ENCODE measurements at regions not wholly inside any gene's neighbourhood (a gene's known extent, or its start where the extent isn't known, plus 50 kb on each side); places are given as distances from the start of the nearest gene placed in this dataset.

GRCh38 chr13:34435338-34435737, 506.7 kb upstream of the NBEA start:
- Histone ChIP-seq H3K27me3 (ENCODE audit: insufficient read depth, low read length) (no peaks in the 10 kb centered on the region), H2AFZ (ENCODE audit: low read depth, low read length) (no peak overlapping the region), H3K36me3 (ENCODE audit: insufficient read depth, low read length) (no peaks in the 10 kb centered on the region), H3K4me1 (ENCODE audit: insufficient read depth, low read length) (no peaks in the 10 kb centered on the region), H3K9me3 (ENCODE audit: low read length) (no peaks in the 10 kb centered on the region), H3K4me3 (ENCODE audit: low read length) (no peak overlapping the region)

GRCh38 chr13:34437873-34438272, 504.2 kb upstream of the NBEA start:
- no peaks in the 10 kb centered on the region for H3K9me3 ChIP-seq (ENCODE audit: low read length)
- H3K4me1 ChIP-seq (ENCODE audit: insufficient read depth, low read length) = no peaks in the 10 kb centered on the region
- H3K27me3 ChIP-seq (ENCODE audit: insufficient read depth, low read length) = no peaks in the 10 kb centered on the region
- H3K4me3 ChIP-seq (ENCODE audit: low read length) = no peak overlapping the region
- no peaks in the 10 kb centered on the region for H3K36me3 ChIP-seq (ENCODE audit: insufficient read depth, low read length)
- H2AFZ ChIP-seq (ENCODE audit: low read depth, low read length) = no peak overlapping the region

GRCh38 chr13:34452831-34453230, 489.2 kb upstream of the NBEA start:
- no peaks in the 10 kb centered on the region for H3K9me3 ChIP-seq (ENCODE audit: low read length)
- H3K4me3 ChIP-seq (ENCODE audit: low read length) = no peak overlapping the region
- H3K36me3 ChIP-seq (ENCODE audit: insufficient read depth, low read length) = no peaks in the 10 kb centered on the region
- H2AFZ ChIP-seq (ENCODE audit: low read depth, low read length) = no peak overlapping the region
- no peaks in the 10 kb centered on the region for H3K27me3 ChIP-seq (ENCODE audit: insufficient read depth, low read length)
- H3K4me1 ChIP-seq (ENCODE audit: insufficient read depth, low read length) = no peaks in the 10 kb centered on the region

GRCh38 chr13:34458756-34459715, 483.0 kb upstream of the NBEA start:
- Histone ChIP-seq H3K36me3 (ENCODE audit: insufficient read depth, low read length) (no peaks in the 10 kb centered on the region), H2AFZ (ENCODE audit: low read depth, low read length) (no peak overlapping the region), H3K9me3 (ENCODE audit: low read length) (no peaks in the 10 kb centered on the region), H3K4me3 (ENCODE audit: low read length) (no peak overlapping the region), H3K27me3 (ENCODE audit: insufficient read depth, low read length) (no peaks in the 10 kb centered on the region), H3K4me1 (ENCODE audit: insufficient read depth, low read length) (no peaks in the 10 kb centered on the region)

- no peaks in the 10 kb centered on the region for H3K27me3 ChIP-seq (ENCODE audit: insufficient read depth, low read length)
- no peak overlapping the region for H3K4me3 ChIP-seq (ENCODE audit: low read length)
- no peaks in the 10 kb centered on the region for H3K9me3 ChIP-seq (ENCODE audit: low read length)
- H2AFZ ChIP-seq (ENCODE audit: low read depth, low read length) = no peak overlapping the region
- H3K36me3 ChIP-seq (ENCODE audit: insufficient read depth, low read length) = no peaks in the 10 kb centered on the region
- H3K4me1 ChIP-seq (ENCODE audit: insufficient read depth, low read length) = no peaks in the 10 kb centered on the region
Observed at GRCh38 chr13:34459856-34460255, 482.2 kb upstream of the NBEA start.

- Histone ChIP-seq H3K4me3 (ENCODE audit: low read length) (no peak overlapping the region), H2AFZ (ENCODE audit: low read depth, low read length) (no peak overlapping the region), H3K36me3 (ENCODE audit: insufficient read depth, low read length) (no peaks in the 10 kb centered on the region), H3K27me3 (ENCODE audit: insufficient read depth, low read length) (no peaks in the 10 kb centered on the region), H3K9me3 (ENCODE audit: low read length) (no peaks in the 10 kb centered on the region), H3K4me1 (ENCODE audit: insufficient read depth, low read length) (no peaks in the 10 kb centered on the region)
Observed at GRCh38 chr13:34462843-34463242, 479.2 kb upstream of the NBEA start.

GRCh38 chr13:34464011-34464410, 478.1 kb upstream of the NBEA start:
- Histone ChIP-seq H3K27me3 (ENCODE audit: insufficient read depth, low read length) (no peaks in the 10 kb centered on the region), H3K9me3 (ENCODE audit: low read length) (no peaks in the 10 kb centered on the region), H3K4me1 (ENCODE audit: insufficient read depth, low read length) (no peaks in the 10 kb centered on the region), H3K36me3 (ENCODE audit: insufficient read depth, low read length) (no peaks in the 10 kb centered on the region), H2AFZ (ENCODE audit: low read depth, low read length) (no peak overlapping the region), H3K4me3 (ENCODE audit: low read length) (no peak overlapping the region)

GRCh38 chr13:34465423-34465922, 476.6 kb upstream of the NBEA start:
- Histone ChIP-seq H3K9me3 (ENCODE audit: low read length) (no peaks in the 10 kb centered on the region), H3K4me1 (ENCODE audit: insufficient read depth, low read length) (no peaks in the 10 kb centered on the region), H3K27me3 (ENCODE audit: insufficient read depth, low read length) (no peaks in the 10 kb centered on the region), H3K4me3 (ENCODE audit: low read length) (no peak overlapping the region), H3K36me3 (ENCODE audit: insufficient read depth, low read length) (no peaks in the 10 kb centered on the region), H2AFZ (ENCODE audit: low read depth, low read length) (no peak overlapping the region)

GRCh38 chr13:34466301-34466700, 475.8 kb upstream of the NBEA start:
- Histone ChIP-seq H2AFZ (ENCODE audit: low read depth, low read length) (no peak overlapping the region), H3K9me3 (ENCODE audit: low read length) (no peaks in the 10 kb centered on the region), H3K4me3 (ENCODE audit: low read length) (no peak overlapping the region), H3K4me1 (ENCODE audit: insufficient read depth, low read length) (no peaks in the 10 kb centered on the region), H3K27me3 (ENCODE audit: insufficient read depth, low read length) (no peaks in the 10 kb centered on the region), H3K36me3 (ENCODE audit: insufficient read depth, low read length) (no peaks in the 10 kb centered on the region)

- Histone ChIP-seq H3K4me1 (ENCODE audit: insufficient read depth, low read length) (no peaks in the 10 kb centered on the region), H2AFZ (ENCODE audit: low read depth, low read length) (no peak overlapping the region), H3K4me3 (ENCODE audit: low read length) (no peak overlapping the region), H3K36me3 (ENCODE audit: insufficient read depth, low read length) (no peaks in the 10 kb centered on the region), H3K27me3 (ENCODE audit: insufficient read depth, low read length) (no peaks in the 10 kb centered on the region), H3K9me3 (ENCODE audit: low read length) (no peaks in the 10 kb centered on the region)
Observed at GRCh38 chr13:34467450-34468083, 474.5 kb upstream of the NBEA start.

GRCh38 chr13:34469196-34469986, 472.7 kb upstream of the NBEA start:
- no peaks in the 10 kb centered on the region for H3K36me3 ChIP-seq (ENCODE audit: insufficient read depth, low read length)
- no peak overlapping the region for H3K4me3 ChIP-seq (ENCODE audit: low read length)
- H2AFZ ChIP-seq (ENCODE audit: low read depth, low read length) = no peak overlapping the region

GRCh38 chr13:34474187-34474868, 467.7 kb upstream of the NBEA start:
- no peaks in the 10 kb centered on the region for H3K27me3 ChIP-seq (ENCODE audit: insufficient read depth, low read length)
- H3K4me1 ChIP-seq (ENCODE audit: insufficient read depth, low read length) = no peaks in the 10 kb centered on the region
- H3K36me3 ChIP-seq (ENCODE audit: insufficient read depth, low read length) = no peaks in the 10 kb centered on the region
- no peak overlapping the region for H3K4me3 ChIP-seq (ENCODE audit: low read length)
- no peaks in the 10 kb centered on the region for H3K9me3 ChIP-seq (ENCODE audit: low read length)
- H2AFZ ChIP-seq (ENCODE audit: low read depth, low read length) = no peak overlapping the region

More at GRCh38 chr13:34469196-34469986, 472.7 kb upstream of the NBEA start:
- Histone ChIP-seq H3K9me3 (ENCODE audit: low read length) (no peaks in the 10 kb centered on the region), H3K27me3 (ENCODE audit: insufficient read depth, low read length) (no peaks in the 10 kb centered on the region), H3K4me1 (ENCODE audit: insufficient read depth, low read length) (no peaks in the 10 kb centered on the region)

All from neuron (in vitro differentiated cells).